ENCODE measurements at regions not wholly inside any gene's neighbourhood (a gene's known extent, or its start where the extent isn't known, plus 50 kb on each side); places are given as distances from the start of the nearest gene placed in this dataset.

DNA sequence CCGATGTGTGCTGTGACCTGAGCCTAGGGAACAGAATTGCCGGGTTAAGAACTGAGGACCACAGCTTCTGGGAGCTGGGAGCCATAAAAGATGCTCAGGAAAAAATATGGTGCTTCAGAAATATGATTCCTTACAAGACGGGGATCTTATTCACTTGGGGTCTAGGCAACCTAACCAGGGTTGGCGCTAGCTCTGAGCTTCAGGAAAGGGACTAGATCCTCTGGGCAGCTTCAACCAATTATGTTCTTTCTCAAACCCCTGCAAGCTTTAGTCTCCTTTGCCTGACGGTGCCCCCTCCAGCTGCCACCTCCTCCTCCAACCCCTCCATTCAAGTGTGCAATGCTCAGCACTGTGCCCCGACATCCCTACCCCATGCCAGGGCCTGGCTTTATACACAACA lies 634.1 kb upstream of the CADM1 start:
- TF ChIP-seq EZH2 (IDR thresholded peaks at IDR 0.05; ENCODE audit: borderline replicate concordance, insufficient read depth, low read length, poor library complexity, severe bottlenecking) (no peak), MXI1 (conservative IDR thresholded peaks at IDR 0.05; ENCODE audit: poor library complexity, severe bottlenecking) (no peak), POLR2AphosphoS5 (IDR thresholded peaks at IDR 0.05) (no peak), TAF1 (IDR thresholded peaks at IDR 0.05; ENCODE audit: low read depth) (no peak), SMC3 (conservative IDR thresholded peaks at IDR 0.05; ENCODE audit: poor library complexity) (no peak), RAD21 (conservative IDR thresholded peaks at IDR 0.05) (no peak), EP300 (conservative IDR thresholded peaks at IDR 0.05; ENCODE audit: poor library complexity, severe bottlenecking) (no peak)
- TF ChIP-seq, protein P1, sequence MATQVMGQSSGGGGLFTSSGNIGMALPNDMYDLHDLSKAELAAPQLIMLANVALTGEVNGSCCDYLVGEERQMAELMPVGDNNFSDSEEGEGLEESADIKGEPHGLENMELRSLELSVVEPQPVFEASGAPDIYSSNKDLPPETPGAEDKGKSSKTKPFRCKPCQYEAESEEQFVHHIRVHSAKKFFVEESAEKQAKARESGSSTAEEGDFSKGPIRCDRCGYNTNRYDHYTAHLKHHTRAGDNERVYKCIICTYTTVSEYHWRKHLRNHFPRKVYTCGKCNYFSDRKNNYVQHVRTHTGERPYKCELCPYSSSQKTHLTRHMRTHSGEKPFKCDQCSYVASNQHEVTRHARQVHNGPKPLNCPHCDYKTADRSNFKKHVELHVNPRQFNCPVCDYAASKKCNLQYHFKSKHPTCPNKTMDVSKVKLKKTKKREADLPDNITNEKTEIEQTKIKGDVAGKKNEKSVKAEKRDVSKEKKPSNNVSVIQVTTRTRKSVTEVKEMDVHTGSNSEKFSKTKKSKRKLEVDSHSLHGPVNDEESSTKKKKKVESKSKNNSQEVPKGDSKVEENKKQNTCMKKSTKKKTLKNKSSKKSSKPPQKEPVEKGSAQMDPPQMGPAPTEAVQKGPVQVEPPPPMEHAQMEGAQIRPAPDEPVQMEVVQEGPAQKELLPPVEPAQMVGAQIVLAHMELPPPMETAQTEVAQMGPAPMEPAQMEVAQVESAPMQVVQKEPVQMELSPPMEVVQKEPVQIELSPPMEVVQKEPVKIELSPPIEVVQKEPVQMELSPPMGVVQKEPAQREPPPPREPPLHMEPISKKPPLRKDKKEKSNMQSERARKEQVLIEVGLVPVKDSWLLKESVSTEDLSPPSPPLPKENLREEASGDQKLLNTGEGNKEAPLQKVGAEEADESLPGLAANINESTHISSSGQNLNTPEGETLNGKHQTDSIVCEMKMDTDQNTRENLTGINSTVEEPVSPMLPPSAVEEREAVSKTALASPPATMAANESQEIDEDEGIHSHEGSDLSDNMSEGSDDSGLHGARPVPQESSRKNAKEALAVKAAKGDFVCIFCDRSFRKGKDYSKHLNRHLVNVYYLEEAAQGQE (IDR thresholded peaks at IDR 0.05; ENCODE audit: borderline replicate concordance), result no peak
- TF ChIP-seq, protein P2, sequence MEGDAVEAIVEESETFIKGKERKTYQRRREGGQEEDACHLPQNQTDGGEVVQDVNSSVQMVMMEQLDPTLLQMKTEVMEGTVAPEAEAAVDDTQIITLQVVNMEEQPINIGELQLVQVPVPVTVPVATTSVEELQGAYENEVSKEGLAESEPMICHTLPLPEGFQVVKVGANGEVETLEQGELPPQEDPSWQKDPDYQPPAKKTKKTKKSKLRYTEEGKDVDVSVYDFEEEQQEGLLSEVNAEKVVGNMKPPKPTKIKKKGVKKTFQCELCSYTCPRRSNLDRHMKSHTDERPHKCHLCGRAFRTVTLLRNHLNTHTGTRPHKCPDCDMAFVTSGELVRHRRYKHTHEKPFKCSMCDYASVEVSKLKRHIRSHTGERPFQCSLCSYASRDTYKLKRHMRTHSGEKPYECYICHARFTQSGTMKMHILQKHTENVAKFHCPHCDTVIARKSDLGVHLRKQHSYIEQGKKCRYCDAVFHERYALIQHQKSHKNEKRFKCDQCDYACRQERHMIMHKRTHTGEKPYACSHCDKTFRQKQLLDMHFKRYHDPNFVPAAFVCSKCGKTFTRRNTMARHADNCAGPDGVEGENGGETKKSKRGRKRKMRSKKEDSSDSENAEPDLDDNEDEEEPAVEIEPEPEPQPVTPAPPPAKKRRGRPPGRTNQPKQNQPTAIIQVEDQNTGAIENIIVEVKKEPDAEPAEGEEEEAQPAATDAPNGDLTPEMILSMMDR (IDR thresholded peaks at IDR 0.05; ENCODE audit: poor library complexity, severe bottlenecking), result no peak
- Histone ChIP-seq H3K27me3 (ENCODE audit: insufficient read depth, low read depth, low read length) (no peaks in the 10 kb centered on the region), H4K20me1 (ENCODE audit: insufficient read depth) (no peaks in the 10 kb centered on the region), H3F3A (ENCODE audit: insufficient read depth, low read length, poor library complexity, severe bottlenecking) (no peaks in the 10 kb centered on the region), H3K9me3 (ENCODE audit: low read length) (no peaks in the 10 kb centered on the region), H3K36me3 (ENCODE audit: insufficient read depth, low read length) (no peaks in the 10 kb centered on the region), H3K9ac (ENCODE audit: low read length) (no peak overlapping the region), H3K4me3 (ENCODE audit: low read length) (no peak overlapping the region), H3K4me2 (ENCODE audit: low read length) (no peak overlapping the region), H3K27ac (ENCODE audit: low read length) (no peak overlapping the region), H2AFZ (ENCODE audit: low read depth, low read length) (no peak overlapping the region), H3K9me2 (ENCODE audit: insufficient read depth, low read length) (no peaks in the 10 kb centered on the region), H3K79me2 (replicated peaks; ENCODE audit: insufficient read depth, low read length) (no peaks in the 10 kb centered on the region)

DNA sequence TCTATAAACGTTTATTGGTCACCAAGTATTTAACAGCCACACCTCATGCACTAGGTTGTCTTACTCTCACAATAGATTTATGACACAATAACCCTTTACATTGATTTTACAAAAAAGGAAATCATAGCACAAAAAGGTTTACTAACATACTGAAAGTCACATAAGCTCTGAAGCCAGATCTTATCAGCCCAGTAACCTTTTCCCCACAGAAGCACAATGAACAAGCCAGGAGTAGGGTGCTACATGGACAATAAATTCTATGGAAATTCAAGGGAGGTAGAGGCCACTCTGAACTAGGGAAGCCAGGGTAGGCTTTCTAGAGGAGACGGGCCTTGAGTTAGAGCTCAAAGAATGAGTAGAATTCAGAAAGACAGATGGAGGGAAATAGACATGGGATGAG lies 633.5 kb upstream of the CADM1 start:
- Histone ChIP-seq H4K20me1 (ENCODE audit: insufficient read depth) (no peaks in the 10 kb centered on the region), H3K4me2 (ENCODE audit: low read length) (no peak overlapping the region), H3K9ac (ENCODE audit: low read length) (no peak overlapping the region), H3K79me2 (replicated peaks; ENCODE audit: insufficient read depth, low read length) (no peaks in the 10 kb centered on the region), H3K9me3 (ENCODE audit: low read length) (no peaks in the 10 kb centered on the region), H3F3A (ENCODE audit: insufficient read depth, low read length, poor library complexity, severe bottlenecking) (no peaks in the 10 kb centered on the region), H3K36me3 (ENCODE audit: insufficient read depth, low read length) (no peaks in the 10 kb centered on the region), H2AFZ (ENCODE audit: low read depth, low read length) (no peak overlapping the region), H3K27me3 (ENCODE audit: insufficient read depth, low read depth, low read length) (no peaks in the 10 kb centered on the region), H3K9me2 (ENCODE audit: insufficient read depth, low read length) (no peaks in the 10 kb centered on the region), H3K4me3 (ENCODE audit: low read length) (no peak overlapping the region), H3K27ac (ENCODE audit: low read length) (no peak overlapping the region)
- no peak for TF ChIP-seq MXI1 (conservative IDR thresholded peaks at IDR 0.05; ENCODE audit: poor library complexity, severe bottlenecking)

Data from neural cell (in vitro differentiated cells).